T-helper 1 cell (primary cell): ENCODE measurements at regions not wholly inside any gene's neighbourhood (a gene's known extent, or its start where the extent isn't known, plus 50 kb on each side); places are given as distances from the start of the nearest gene placed in this dataset.

Experiments
- DNase-seq, 5 donors: peaks; one replicate each; pipeline ENCODE4 v3.0.0-alpha.2; 2012 to 2020

DNA sequence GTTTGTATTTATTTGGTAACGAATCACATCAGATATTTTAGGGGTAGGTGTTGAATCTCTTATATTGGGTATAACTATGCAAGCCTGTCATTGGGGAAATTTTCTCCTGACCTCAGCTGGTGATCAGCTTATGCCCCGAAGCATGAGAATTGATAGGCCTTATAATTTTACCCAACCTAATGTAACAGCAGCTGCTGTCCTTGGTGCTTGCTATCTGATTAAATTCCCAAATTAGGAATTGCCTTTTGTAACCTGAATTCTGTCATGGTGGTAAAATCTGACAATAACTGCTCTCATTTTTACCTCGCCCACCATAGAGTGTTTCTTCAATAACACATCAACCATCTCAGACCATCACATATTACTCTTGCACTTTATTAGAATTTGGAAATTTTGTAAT is 1542.6 kb upstream of the PIK3C3 start:
- DNase-seq: no peak

GRCh38 chr18:40407909-40408308 is 1547.1 kb upstream of the PIK3C3 start:
- DNase-seq: no peak

DNA sequence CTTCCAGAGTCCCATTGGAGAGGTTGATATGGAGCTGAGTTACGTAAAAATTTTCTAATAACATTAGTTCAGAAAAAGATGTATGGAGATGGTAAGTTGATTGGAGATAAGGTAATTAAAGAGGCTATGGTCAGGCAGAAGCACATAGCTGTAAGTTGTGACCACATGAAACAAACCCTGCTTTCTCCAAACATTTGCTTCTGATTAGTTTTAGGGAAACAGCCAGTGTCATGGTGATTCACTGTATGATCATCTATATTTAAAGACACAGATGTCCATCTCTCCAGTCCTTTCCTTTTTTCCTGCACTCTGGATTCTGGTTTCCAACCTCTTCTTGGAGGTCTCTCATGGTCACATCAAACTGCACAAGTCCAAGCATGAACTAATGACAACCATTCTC is 1550.8 kb upstream of the PIK3C3 start:
- DNase-seq: no peak

DNA sequence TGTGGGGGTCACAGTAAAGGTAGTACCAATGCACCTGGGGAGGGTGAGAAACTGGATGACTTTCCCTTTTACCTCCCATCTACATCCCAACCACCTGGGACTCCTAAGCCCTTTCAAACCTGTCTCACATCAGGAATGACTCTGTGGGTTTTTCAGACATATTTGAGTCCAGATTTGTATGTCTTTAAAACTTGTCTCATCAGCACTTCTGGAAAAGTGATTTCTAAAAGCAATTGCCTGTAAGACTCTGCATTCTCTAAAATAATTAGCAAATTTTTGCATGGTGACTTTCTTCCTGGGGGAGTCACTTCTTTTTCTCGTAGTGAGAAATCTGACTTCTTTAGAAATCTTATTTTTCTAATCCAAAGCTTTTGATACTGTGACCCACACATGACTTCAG is 1553.0 kb upstream of the PIK3C3 start:
- DNase-seq: no peak

DNA sequence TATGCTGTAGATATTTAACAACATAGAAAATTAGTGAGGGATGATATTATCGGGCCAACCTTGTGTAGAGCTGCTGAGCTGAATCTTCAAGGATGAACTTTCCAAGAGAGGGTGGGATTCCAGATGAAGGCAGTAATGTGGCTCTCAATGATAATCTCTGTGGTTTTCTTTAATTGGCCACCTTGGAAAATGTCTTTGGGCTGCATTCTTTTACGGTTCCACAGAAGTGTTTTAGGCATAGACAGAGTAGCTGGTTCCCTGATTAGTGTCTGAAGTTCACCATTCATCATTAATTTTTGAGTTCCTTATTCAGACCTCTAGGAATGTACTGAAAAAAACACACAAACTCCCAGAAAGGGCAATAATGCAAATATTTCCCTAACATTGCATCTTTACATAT is 1566.9 kb upstream of the PIK3C3 start:
- no peak for DNase-seq

DNA sequence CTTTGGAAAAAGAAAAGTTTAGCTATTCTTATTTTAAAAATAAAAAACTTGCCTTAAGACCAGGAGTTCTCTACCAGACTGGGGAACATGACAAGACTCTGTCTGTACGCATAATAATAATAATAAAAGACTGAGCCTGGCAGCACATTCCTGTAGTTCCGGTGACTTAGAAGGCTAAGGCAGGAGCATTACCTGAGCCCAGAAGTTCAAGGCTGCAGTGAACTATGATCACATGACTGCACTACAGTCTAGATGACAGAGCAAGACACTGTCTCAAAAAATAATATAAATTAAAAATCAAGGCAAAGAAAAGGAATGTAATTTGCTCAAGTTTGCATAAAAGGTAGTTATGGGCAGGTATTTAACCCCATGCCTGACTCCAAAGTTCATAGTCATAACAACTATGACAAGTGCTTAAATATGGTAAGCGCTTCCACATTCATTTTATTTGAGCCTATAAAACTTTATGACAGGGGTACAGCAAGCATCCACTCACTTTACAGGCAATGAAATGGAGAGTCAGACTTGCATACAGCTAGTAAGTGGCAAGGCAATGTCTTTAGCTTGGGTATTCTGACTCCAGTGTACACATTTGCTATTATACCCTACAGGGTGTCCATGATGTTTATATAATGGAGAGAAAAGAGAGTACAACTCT is 1567.8 kb upstream of the PIK3C3 start:
- no peak for DNase-seq

DNA sequence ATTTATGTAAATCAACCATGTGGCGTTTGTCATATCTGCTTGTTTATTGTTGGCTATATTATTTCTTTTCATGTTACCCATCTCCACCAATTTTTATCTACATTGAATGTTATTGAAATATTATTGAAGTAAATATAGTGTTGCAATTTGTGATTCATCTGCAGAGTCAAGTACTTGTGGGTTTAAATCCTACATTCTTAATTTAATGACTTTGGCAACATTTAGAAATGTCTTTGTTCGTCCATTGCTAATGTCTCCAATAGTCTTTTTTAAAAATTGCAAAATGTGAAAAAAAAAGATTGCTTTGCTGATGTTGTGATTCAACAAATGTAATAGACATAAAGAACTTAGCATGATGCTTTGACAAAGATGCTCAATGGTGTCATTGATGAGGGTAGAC is 1572.8 kb upstream of the PIK3C3 start:
- no peak for DNase-seq

DNA sequence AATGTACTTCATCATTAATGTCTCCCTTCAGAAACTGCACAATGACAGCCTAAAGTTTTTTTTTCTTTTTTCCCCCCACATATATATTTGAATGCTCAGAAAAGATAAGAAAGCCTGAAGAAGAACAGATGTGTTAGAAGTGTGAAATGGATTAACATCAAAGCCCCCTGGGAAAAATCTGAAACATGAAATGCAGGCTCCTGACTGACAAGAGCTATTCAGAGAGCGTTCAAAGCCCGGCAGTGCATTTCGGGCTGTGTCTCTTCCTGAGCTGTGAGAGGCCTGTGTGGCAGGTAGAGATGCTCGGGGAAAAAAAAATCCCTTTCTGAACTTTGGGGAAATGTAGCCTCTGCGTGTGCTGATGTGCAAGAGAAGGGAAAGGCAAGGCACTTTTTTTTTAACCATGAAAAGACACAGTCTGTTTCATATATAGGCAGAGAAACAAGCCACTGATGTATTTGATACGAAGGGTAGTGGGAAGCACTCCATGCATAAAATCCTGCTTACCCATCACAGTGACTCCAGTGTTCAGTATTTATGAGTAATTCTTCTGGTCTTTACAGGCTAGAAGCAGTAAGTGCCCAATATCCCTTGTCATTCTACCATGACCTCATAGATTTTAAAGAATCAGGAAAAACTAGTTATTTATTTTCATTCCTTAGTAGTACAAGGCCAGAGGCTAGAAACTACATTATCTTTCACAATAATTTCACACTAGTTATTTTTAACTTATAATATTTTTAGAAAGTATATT is 1574.2 kb upstream of the PIK3C3 start:
- no peak for DNase-seq

DNA sequence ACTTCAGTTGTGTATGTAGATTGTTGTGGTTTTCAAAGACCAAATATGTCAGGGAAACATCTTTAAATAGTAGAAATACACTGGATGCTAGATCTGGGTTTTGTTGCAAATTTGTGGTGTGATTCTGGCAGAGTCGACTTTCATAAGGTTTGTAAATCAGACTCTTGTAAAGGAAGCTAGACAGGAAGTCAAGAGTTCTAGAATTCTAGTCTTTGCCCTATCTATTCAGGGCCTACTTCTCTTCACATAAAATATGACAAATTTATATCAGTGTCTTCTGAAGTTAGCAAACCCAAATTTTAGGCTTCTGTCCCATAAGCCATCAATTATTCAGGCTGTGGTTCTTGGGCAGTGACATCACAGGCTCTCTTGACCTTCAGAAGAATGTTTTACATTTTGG is 1579.2 kb upstream of the PIK3C3 start:
- no peak for DNase-seq

DNA sequence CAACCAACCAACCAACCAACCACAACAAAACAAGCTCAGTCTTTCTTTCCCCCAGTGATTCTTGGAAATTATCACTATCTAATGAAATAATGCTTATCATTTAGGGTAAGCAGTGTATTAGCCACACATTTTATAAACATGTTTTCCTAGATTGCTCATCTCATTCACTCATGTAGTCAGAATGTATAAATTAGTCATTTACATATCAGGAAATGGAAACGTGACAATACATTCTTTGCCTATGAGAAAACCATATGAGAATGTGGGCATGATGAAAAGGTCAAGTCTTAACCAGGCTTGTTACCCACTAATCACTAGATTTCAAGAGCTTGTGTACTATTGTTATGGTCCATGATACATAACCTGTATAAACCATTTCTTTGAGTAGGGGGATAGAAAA is 1583.4 kb upstream of the PIK3C3 start:
- no peak for DNase-seq

GRCh38 chr18:40367576-40367975 is 1587.5 kb upstream of the PIK3C3 start:
- DNase-seq: no peak

DNA sequence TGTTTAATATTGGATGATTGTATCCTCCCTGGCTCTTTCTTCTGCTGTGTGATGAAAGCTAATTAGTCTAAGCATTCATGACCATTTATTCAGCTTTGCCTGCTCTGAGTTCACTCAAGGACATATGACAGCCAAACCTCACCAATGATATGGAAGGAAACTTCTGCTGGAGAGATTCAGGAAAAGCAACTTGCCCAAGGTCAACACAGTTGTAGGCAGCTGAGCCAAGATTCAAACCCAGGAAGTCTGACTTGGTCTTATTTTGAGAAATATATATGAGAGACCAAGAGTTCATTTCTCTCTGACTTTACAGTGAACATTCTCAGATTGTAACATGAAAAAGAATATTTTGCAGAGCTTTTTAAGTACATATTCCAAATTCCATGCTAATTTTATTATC is 1588.5 kb upstream of the PIK3C3 start:
- no peak for DNase-seq

GRCh38 chr18:40365526-40365925 is 1589.5 kb upstream of the PIK3C3 start:
- DNase-seq: no peak

GRCh38 chr18:40360558-40360957 is 1594.5 kb upstream of the PIK3C3 start:
- no peak for DNase-seq

- no peak for DNase-seq
These were observed 1597.5 kb upstream of the PIK3C3 start for GRCh38 chr18:40357536-40357935.

GRCh38 chr18:40356168-40356567 is 1598.9 kb upstream of the PIK3C3 start:
- no peak for DNase-seq

DNA sequence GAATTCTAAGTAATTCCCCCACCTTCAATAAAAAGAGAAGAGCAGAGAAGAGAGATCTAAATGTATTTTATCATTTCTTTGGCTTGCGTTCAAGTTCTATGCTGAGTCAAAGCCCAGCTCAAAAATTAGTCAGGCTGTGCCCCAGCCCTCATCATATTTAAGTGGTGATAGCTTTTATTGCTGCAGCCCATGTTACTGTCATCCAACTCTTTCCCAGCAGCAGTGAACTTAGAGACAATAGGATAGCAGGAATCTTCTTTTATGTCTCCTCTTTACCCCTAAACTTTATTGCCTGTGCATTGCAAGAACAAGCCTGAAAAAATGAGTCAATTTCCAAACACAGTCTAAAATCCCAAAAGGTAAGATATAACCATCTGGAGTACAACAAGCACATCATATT is 1599.3 kb upstream of the PIK3C3 start:
- no peak for DNase-seq

GRCh38 chr18:40348196-40348595 is 1606.8 kb upstream of the PIK3C3 start:
- DNase-seq: no peak

- no peak for DNase-seq
These were observed 1607.8 kb upstream of the PIK3C3 start for GRCh38 chr18:40347261-40347660.

GRCh38 chr18:40346146-40346545 is 1608.9 kb upstream of the PIK3C3 start:
- DNase-seq: no peak

GRCh38 chr18:40341701-40342100 is 1613.3 kb upstream of the PIK3C3 start:
- DNase-seq: no peak

DNA sequence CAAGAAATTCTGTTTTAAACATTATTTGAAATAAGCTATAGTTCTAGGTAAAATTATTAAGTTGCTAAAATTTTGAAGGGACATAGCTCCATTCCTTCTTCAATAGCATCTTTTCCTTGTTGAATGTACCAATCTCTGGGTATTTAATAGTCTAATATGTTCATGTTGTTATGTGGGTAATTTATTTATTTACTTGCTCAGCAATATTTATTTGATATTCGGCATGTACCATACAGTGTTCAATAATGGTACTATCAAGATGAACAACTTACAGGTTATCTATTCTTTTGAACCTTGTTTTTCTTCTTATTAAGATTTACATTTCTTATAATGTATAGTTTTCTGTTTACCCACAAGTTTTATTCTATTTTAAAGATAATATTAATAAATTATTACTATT is 1616.8 kb upstream of the PIK3C3 start:
- DNase-seq: no peak

- DNase-seq: no peak
These were observed 1628.0 kb upstream of the PIK3C3 start for GRCh38 chr18:40326985-40327384.

GRCh38 chr18:40325988-40326387 is 1629.0 kb upstream of the PIK3C3 start:
- no peak for DNase-seq

- DNase-seq: no peak
These were observed 1640.8 kb upstream of the PIK3C3 start for GRCh38 chr18:40314199-40314598.
